ENCODE measurements at regions not wholly inside any gene's neighbourhood (a gene's known extent, or its start where the extent isn't known, plus 50 kb on each side); places are given as distances from the start of the nearest gene placed in this dataset.
A peak's percentile ranks its signal among the peaks of the same experiment; 100 is the strongest.

DNA sequence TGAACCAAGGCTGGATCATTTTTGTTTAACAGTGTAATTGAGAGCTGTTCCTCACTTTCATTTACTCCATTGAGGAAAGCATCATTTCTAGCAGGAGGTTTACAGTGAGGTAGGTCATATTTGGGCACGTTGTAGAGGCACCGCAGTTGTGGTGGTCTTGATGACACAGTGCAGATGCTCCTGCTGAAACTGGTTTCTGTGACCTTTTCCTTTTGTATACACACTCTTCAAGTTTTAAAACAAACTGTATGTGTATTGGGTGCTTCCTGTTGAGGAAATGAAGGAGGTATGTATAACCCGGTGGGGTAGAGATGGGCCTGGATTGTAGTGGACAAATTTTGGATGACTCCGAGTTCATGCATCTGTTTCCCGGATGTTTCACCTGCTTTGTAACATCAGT lies 456.3 kb upstream of the RGS6 start:
- TF ChIP-seq, protein P1, sequence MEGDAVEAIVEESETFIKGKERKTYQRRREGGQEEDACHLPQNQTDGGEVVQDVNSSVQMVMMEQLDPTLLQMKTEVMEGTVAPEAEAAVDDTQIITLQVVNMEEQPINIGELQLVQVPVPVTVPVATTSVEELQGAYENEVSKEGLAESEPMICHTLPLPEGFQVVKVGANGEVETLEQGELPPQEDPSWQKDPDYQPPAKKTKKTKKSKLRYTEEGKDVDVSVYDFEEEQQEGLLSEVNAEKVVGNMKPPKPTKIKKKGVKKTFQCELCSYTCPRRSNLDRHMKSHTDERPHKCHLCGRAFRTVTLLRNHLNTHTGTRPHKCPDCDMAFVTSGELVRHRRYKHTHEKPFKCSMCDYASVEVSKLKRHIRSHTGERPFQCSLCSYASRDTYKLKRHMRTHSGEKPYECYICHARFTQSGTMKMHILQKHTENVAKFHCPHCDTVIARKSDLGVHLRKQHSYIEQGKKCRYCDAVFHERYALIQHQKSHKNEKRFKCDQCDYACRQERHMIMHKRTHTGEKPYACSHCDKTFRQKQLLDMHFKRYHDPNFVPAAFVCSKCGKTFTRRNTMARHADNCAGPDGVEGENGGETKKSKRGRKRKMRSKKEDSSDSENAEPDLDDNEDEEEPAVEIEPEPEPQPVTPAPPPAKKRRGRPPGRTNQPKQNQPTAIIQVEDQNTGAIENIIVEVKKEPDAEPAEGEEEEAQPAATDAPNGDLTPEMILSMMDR (IDR thresholded peaks at IDR 0.05; ENCODE audit: control insufficient read depth, insufficient read depth, low read depth, low read length, missing control alignments) = no peak
- no peak overlapping the region for H3K4me3 ChIP-seq (ENCODE audit: control insufficient read depth, low read depth, low read length)
- no peak for DNase-seq (ENCODE audit: low read depth)

DNA sequence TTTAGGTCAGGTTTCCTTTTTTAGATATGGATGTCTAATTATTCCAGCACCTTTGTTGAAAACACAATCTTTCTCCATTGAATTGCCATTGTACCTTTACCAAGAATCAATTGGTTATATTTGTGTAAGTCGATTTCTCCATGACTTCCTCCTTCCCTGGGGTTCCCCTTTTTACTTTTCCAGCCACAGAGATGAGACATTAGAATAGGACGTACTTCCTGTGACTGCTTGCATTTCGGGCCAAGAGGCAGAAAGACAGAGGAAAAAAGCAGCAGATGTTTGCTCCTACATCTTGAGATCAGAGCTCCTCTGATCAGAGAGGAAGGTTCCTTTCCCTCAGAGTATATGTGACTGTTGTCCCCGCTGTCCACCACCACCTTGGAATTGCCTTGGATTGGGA lies 453.7 kb upstream of the RGS6 start:
- H3K4me3 ChIP-seq (ENCODE audit: control insufficient read depth, low read depth, low read length) = no peak overlapping the region
- DNase-seq (ENCODE audit: low read depth) = peak; percentile 41
- TF ChIP-seq, protein P1 (IDR thresholded peaks at IDR 0.05; ENCODE audit: control insufficient read depth, insufficient read depth, low read depth, low read length, missing control alignments) = no peak

DNA sequence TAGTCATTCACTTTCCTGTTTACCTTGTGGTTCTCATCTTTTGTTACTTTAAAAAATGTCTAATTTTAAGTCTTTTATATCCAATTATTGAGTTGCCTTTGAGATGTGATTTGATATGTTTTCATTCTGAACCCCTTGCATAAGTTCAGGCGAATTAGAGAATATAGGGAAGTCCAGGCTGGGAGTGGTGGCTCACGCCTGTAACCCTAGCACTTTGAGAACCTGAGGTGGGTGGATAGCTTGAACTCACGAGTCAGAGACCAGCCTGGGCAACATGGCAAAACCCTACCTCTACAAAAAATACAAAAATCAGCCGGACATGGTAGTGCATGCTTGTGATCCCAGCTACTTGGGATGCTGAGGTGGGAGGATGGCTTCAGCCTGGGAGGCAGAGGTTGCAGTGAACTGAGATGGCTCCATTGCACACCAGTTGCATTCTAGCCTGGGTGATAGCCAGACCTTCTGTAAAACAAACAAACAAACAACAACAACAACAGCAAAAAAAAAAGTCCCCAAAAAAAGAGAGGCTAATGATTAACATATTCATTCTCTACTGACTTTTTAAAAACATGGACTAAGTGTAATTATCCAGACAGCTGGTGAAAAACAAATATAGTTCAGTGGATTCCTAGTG lies 451.1 kb upstream of the RGS6 start:
- H3K4me3 ChIP-seq (ENCODE audit: control insufficient read depth, low read depth, low read length) = no peak overlapping the region
- TF ChIP-seq, protein P1 (IDR thresholded peaks at IDR 0.05; ENCODE audit: control insufficient read depth, insufficient read depth, low read depth, low read length, missing control alignments) = no peak
- no peak for DNase-seq (ENCODE audit: low read depth)

DNA sequence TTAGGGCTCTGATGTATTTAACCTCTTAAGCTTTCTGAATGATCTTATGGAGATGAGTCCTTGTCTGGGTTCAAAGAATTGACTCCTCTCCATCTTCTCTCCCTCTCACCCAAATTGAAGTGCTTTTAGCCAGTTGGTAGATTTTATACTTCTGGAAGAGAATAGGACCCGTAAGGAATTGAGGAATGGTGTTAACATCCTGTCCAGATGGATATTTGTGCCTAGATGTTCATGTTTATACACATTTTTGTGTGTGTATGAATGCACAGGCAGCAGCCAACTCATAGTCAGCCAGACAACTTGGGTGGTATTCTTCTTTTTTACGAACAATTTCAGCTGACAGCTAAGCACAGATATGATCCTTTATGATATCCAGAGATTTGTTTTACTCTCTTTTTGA lies 449.6 kb upstream of the RGS6 start:
- H3K4me3 ChIP-seq (ENCODE audit: control insufficient read depth, low read depth, low read length) = no peak overlapping the region
- no peak for DNase-seq (ENCODE audit: low read depth)
- TF ChIP-seq, protein P1 (IDR thresholded peaks at IDR 0.05; ENCODE audit: control insufficient read depth, insufficient read depth, low read depth, low read length, missing control alignments) = no peak

DNA sequence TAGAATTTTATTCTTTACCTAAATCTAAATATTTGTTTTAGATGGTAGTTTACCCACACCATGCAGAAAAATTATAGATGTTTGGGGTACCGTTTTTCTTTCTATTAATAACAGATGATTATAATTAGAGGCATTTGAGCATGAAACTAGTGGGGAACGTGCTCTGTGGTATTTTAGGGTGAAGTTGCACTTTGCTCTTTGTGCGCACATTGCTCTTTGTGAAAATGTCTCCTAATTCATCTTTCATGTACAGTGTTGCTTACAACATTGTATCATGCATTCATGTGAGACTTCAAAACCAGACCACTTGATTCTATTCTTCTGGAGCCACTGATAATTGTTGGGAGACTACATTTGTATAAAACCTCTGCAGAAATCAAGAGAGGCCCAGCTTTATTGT lies 449.1 kb upstream of the RGS6 start:
- TF ChIP-seq, protein P1 (IDR thresholded peaks at IDR 0.05; ENCODE audit: control insufficient read depth, insufficient read depth, low read depth, low read length, missing control alignments) = no peak
- no peak overlapping the region for H3K4me3 ChIP-seq (ENCODE audit: control insufficient read depth, low read depth, low read length)
- no peak for DNase-seq (ENCODE audit: low read depth)

DNA sequence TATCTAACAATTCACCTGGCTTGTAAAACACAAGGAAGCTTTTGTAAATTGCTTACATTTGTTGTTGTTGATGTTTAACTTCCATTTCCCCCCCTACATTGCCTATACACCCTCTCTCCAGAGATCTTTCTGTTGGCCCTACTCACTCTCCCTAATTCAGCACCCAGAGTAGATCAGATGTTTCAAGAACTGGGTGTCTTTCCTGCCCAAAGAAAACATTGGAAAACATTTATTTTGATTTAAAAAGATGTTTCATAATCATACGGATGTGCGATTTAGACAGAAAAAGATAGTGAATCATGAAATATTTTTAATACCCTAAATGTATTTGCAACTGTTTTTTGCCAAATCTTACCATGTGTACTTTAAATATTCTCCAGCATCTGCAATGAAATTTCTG lies 446.4 kb upstream of the RGS6 start:
- DNase-seq (ENCODE audit: low read depth) = no peak
- no peak overlapping the region for H3K4me3 ChIP-seq (ENCODE audit: control insufficient read depth, low read depth, low read length)
- TF ChIP-seq, protein P1 (IDR thresholded peaks at IDR 0.05; ENCODE audit: control insufficient read depth, insufficient read depth, low read depth, low read length, missing control alignments) = no peak

DNA sequence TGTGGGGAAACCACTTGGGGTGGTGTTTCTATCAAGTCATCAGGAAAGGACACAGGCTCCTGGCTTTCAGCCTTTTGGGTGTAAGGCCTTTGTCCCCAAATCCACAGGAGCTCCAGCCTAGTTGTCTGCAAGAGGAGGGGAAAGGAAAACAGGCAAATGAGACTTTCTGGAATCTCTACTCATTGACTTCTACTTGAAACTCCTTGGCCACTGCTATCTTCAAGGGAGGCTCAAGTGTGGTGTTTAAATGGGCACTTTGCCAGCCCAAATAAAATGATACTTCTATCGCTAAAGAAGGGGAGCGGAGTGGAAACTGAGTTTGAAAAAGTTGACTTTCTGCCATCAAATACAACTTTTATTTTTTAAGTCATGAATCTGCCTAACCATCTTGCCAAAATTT lies 445.9 kb upstream of the RGS6 start:
- TF ChIP-seq, protein P1 (IDR thresholded peaks at IDR 0.05; ENCODE audit: control insufficient read depth, insufficient read depth, low read depth, low read length, missing control alignments) = no peak
- DNase-seq (ENCODE audit: low read depth) = no peak

More for the DNA sequence above, 445.9 kb upstream of the RGS6 start:
- no peak overlapping the region for H3K4me3 ChIP-seq (ENCODE audit: control insufficient read depth, low read depth, low read length)

Measured in AG09309 (cell line).